Peyer's patch (tissue), 4 donors: ENCODE measurements at regions not wholly inside any gene's neighbourhood (a gene's known extent, or its start where the extent isn't known, plus 50 kb on each side); places are given as distances from the start of the nearest gene placed in this dataset.

Experiments
- CTCF ChIP-seq, 6 experiments: fragments of 450-650 bp in 4 of 6; fragments of 200-600 bp in 2 of 6; sonication (generic) in 1 of 6; IDR thresholded peaks; one replicate each; pipeline ENCODE4 v1.5.1; 2017 to 2019; ENCODE audit warnings: antibody characterized with exemption in 6 of 6, mild to moderate bottlenecking in 3 of 6, moderate library complexity in 1 of 6
- POLR2A ChIP-seq, 2 donors: fragments of 450-650 bp; IDR thresholded peaks; one replicate each; pipeline ENCODE4 v1.5.1; 2017; ENCODE audit warnings: antibody characterized with exemption in 2 of 2, mild to moderate bottlenecking in 2 of 2, moderate library complexity in 2 of 2

DNA sequence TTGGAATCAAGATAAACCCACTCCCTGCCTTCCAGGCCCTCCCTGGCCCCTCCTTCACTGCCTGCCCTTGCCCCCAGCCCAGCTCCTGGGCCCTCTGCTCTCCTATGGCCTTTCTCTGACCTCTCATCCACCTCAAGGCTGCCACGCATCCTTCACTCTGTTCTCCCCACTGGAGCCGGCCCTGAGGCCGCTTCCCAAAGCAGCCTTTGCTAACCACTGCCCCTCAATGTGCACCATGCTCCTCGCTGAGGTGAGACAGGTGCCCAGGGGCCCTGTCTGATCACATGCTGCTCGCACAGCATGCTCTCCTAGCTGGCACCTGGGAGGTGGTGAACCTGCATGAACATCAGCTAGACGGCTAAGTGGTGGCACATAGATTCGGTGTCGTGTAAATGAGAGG is 138.5 kb upstream of the RET start:
- TF ChIP-seq CTCF (IDR thresholded peaks at IDR 0.05) (no peak), POLR2A (IDR thresholded peaks at IDR 0.05) (no peak)
